ENCODE measurements at regions not wholly inside any gene's neighbourhood (a gene's known extent, or its start where the extent isn't known, plus 50 kb on each side); places are given as distances from the start of the nearest gene placed in this dataset.

DNA sequence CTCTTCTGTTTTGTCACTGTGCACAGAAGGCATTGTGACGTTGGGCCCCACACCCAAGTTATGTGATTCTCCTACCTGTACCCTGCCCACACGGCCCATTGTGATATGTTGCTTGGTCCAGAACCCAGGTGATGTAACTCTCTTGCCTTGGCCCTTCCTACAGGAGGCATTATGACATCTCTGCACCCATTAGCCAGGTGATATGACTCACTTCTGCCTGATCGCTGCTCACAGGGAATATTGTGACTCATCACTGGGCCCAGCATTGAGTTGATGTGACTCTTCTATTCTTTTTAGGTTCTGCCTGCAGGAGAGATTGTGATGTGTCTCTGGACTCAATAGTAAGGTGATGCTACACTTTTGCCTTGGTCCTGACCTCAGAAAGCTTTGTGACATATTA is 65.4 kb upstream of the ZNF91 start:
- no peak overlapping the region for H3K9ac ChIP-seq (ENCODE audit: low read length)
- H3K4me1 ChIP-seq (ENCODE audit: insufficient read depth, low read length): no peaks in the 10 kb centered on the region
- H3K4me3 ChIP-seq (ENCODE audit: insufficient read depth, low read depth, low read length): no peak overlapping the region
- H3K27ac Mint-ChIP-seq (ENCODE audit: unreplicated experiment): no peak overlapping the region
- no peaks in the 10 kb centered on the region for H3K27me3 Mint-ChIP-seq (ENCODE audit: low read depth, unreplicated experiment)
- no peaks in the 10 kb centered on the region for H3K4me1 Mint-ChIP-seq (ENCODE audit: low read depth, unreplicated experiment)
- H3K36me3 ChIP-seq (ENCODE audit: insufficient read depth, low read length): no peaks in the 10 kb centered on the region
- no peak overlapping the region for H2AFZ ChIP-seq (ENCODE audit: low read depth, low read length)
- H3K36me3 Mint-ChIP-seq (ENCODE audit: low read depth, unreplicated experiment): no peaks in the 10 kb centered on the region
- H3K4me3 Mint-ChIP-seq (ENCODE audit: unreplicated experiment): no peak overlapping the region
- FAIRE-seq: no peak
- peaks cover 25% of the 10 kb centered on the region for H3K9me3 Mint-ChIP-seq (ENCODE audit: unreplicated experiment)
- no peaks in the 10 kb centered on the region for H3K79me2 ChIP-seq (ENCODE audit: insufficient read depth, low read length)
- H3K9me3 ChIP-seq (ENCODE audit: insufficient read depth, low read depth, low read length): peaks cover 19% of the 10 kb centered on the region
- H3K27ac ChIP-seq (ENCODE audit: low read depth, low read length): no peak overlapping the region
- no peaks in the 10 kb centered on the region for H4K20me1 ChIP-seq (ENCODE audit: insufficient read depth, low read length)
- no peak for DNase-seq (ENCODE audit: low read depth)
- no peak for TF ChIP-seq EZH2 (IDR thresholded peaks at IDR 0.05; ENCODE audit: insufficient read depth, low read length)
- TF ChIP-seq, protein P1, sequence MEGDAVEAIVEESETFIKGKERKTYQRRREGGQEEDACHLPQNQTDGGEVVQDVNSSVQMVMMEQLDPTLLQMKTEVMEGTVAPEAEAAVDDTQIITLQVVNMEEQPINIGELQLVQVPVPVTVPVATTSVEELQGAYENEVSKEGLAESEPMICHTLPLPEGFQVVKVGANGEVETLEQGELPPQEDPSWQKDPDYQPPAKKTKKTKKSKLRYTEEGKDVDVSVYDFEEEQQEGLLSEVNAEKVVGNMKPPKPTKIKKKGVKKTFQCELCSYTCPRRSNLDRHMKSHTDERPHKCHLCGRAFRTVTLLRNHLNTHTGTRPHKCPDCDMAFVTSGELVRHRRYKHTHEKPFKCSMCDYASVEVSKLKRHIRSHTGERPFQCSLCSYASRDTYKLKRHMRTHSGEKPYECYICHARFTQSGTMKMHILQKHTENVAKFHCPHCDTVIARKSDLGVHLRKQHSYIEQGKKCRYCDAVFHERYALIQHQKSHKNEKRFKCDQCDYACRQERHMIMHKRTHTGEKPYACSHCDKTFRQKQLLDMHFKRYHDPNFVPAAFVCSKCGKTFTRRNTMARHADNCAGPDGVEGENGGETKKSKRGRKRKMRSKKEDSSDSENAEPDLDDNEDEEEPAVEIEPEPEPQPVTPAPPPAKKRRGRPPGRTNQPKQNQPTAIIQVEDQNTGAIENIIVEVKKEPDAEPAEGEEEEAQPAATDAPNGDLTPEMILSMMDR (IDR thresholded peaks at IDR 0.05; ENCODE audit: insufficient read depth, low read depth, low read length): no peak
- no peak overlapping the region for H3K4me2 ChIP-seq (ENCODE audit: low read length)
- no peaks in the 10 kb centered on the region for H3K27me3 ChIP-seq (ENCODE audit: insufficient read depth, low read length)

Data from astrocyte (in vitro differentiated cells and primary cell).